ENCODE measurements at regions not wholly inside any gene's neighbourhood (a gene's known extent, or its start where the extent isn't known, plus 50 kb on each side); places are given as distances from the start of the nearest gene placed in this dataset.
"Not testable (repeated sequence)": the region's sequence is repeated elsewhere in the genome, so short reads cannot be mapped to it uniquely, and the experiment has no call there.

GRCh38 chr16:16994831-16995230 is 475.9 kb downstream of the XYLT1 start:
- no peaks in the 10 kb centered on the region for H3K36me3 Mint-ChIP-seq
- H3K4me1 Mint-ChIP-seq: no peaks in the 10 kb centered on the region
- H3K4me3 Mint-ChIP-seq: no peak overlapping the region
- no peak overlapping the region for H3K27ac Mint-ChIP-seq
- no peaks in the 10 kb centered on the region for H3K9me3 Mint-ChIP-seq
- TF ChIP-seq, protein P1, sequence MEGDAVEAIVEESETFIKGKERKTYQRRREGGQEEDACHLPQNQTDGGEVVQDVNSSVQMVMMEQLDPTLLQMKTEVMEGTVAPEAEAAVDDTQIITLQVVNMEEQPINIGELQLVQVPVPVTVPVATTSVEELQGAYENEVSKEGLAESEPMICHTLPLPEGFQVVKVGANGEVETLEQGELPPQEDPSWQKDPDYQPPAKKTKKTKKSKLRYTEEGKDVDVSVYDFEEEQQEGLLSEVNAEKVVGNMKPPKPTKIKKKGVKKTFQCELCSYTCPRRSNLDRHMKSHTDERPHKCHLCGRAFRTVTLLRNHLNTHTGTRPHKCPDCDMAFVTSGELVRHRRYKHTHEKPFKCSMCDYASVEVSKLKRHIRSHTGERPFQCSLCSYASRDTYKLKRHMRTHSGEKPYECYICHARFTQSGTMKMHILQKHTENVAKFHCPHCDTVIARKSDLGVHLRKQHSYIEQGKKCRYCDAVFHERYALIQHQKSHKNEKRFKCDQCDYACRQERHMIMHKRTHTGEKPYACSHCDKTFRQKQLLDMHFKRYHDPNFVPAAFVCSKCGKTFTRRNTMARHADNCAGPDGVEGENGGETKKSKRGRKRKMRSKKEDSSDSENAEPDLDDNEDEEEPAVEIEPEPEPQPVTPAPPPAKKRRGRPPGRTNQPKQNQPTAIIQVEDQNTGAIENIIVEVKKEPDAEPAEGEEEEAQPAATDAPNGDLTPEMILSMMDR (IDR thresholded peaks at IDR 0.05; ENCODE audit: unreplicated experiment): no peak
- DNase-seq (ENCODE audit: low spot score in 2 of 2, unreplicated experiment in 2 of 2): no peak
- peaks cover 7% of the 10 kb centered on the region for H3K27me3 Mint-ChIP-seq (ENCODE audit: low read depth)

- no peaks in the 10 kb centered on the region for H3K9me3 Mint-ChIP-seq
- no peak overlapping the region for H3K27ac Mint-ChIP-seq
- H3K36me3 Mint-ChIP-seq: no peaks in the 10 kb centered on the region
- peaks cover 7% of the 10 kb centered on the region for H3K27me3 Mint-ChIP-seq (ENCODE audit: low read depth)
- TF ChIP-seq, protein P1 (IDR thresholded peaks at IDR 0.05; ENCODE audit: unreplicated experiment): no peak
- H3K4me3 Mint-ChIP-seq: no peak overlapping the region
- H3K4me1 Mint-ChIP-seq: no peaks in the 10 kb centered on the region
- DNase-seq (ENCODE audit: low spot score in 2 of 2, unreplicated experiment in 2 of 2): no peak
These were observed 473.9 kb downstream of the XYLT1 start for GRCh38 chr16:16996827-16997226.

- Mint-ChIP-seq H3K9me3 (no peaks in the 10 kb centered on the region), H3K4me1 (no peaks in the 10 kb centered on the region), H3K4me3 (no peak overlapping the region), H3K27ac (no peak overlapping the region), H3K27me3 (ENCODE audit: low read depth) (peaks cover 6% of the 10 kb centered on the region), H3K36me3 (no peaks in the 10 kb centered on the region)
- TF ChIP-seq, protein P1 (IDR thresholded peaks at IDR 0.05; ENCODE audit: unreplicated experiment): no peak
- DNase-seq (ENCODE audit: low spot score in 2 of 2, unreplicated experiment in 2 of 2): no peak
These were observed 473.4 kb downstream of the XYLT1 start for GRCh38 chr16:16997349-16997748.

DNA sequence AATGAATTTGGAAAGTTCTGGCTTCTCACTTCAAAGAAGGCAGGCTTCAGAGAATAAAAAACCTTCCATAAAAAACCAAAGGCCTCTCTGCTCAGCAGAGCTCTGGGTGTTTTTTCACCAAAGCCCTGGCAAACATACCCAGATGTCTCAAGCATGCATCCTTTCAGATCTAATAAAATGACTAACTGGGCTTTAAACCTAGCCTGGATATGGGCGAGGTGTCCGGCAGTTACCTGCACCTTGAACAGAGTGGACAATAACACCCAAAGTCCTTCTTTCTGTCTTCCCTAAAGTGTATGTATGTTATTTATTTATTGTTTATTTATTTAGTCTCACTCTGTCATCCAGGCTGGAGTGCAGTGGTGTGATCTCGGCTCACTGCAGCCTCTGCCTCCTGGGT is 469.3 kb downstream of the XYLT1 start:
- TF ChIP-seq, protein P1 (IDR thresholded peaks at IDR 0.05; ENCODE audit: unreplicated experiment): no peak
- Mint-ChIP-seq H3K4me3 (no peak overlapping the region), H3K9me3 (peaks cover 15% of the 10 kb centered on the region), H3K27me3 (ENCODE audit: low read depth) (no peaks in the 10 kb centered on the region), H3K4me1 (no peaks in the 10 kb centered on the region), H3K36me3 (no peaks in the 10 kb centered on the region), H3K27ac (no peak overlapping the region)
- no peak for DNase-seq (ENCODE audit: low spot score in 2 of 2, unreplicated experiment in 2 of 2)

DNA sequence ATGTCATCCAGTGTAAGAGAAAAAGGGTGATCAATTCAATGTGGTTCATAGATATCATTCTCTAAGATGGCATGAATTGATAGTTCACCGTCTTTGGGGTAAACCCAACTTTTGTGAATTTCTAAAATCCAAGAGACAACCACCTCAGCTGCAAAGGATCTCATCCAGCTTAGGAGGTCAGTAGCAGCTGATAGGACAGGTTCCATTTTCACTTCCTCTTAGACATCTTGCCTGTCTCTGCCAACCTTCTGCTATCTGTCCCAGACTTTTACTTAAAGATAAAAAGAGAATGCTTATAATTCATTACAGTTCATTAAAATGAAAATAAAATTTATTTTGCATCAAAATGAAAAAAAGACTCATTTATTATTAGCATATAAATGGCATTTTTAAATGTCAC is 468.2 kb downstream of the XYLT1 start:
- TF ChIP-seq, protein P1 (IDR thresholded peaks at IDR 0.05; ENCODE audit: unreplicated experiment): no peak
- DNase-seq (ENCODE audit: low spot score in 2 of 2, unreplicated experiment in 2 of 2): no peak
- peaks cover 15% of the 10 kb centered on the region for H3K9me3 Mint-ChIP-seq
- H3K36me3 Mint-ChIP-seq: no peaks in the 10 kb centered on the region
- H3K4me3 Mint-ChIP-seq: no peak overlapping the region
- no peaks in the 10 kb centered on the region for H3K4me1 Mint-ChIP-seq
- H3K27me3 Mint-ChIP-seq (ENCODE audit: low read depth): peaks cover 4% of the 10 kb centered on the region
- no peak overlapping the region for H3K27ac Mint-ChIP-seq

DNA sequence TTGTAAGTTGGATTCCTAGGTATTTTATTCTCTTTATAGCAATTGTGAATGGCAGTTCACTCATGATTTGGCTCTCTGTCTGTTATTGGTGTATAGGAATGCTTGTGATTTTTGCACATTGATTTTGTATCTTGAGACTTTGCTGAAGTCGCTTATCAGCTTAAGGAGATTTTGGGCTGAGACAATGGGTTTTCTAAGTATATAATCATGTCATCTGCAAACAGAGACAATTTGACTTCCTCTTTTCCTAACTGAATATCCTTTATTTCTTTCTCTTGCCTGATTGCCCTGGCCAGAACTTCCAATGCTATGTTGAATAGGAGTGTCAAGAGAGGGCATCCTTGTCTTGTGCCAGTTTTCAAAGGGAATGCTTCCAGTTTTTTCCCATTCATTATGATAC is 464.8 kb downstream of the XYLT1 start:
- DNase-seq (ENCODE audit: low spot score in 2 of 2, unreplicated experiment in 2 of 2); H3K27me3 Mint-ChIP-seq (ENCODE audit: low read depth); H3K27ac Mint-ChIP-seq; H3K36me3 Mint-ChIP-seq; H3K4me1 Mint-ChIP-seq; H3K4me3 Mint-ChIP-seq: not testable (repeated sequence)
- peaks cover 19% of the 10 kb centered on the region for H3K9me3 Mint-ChIP-seq
